ENCODE measurements at regions not wholly inside any gene's neighbourhood (a gene's known extent, or its start where the extent isn't known, plus 50 kb on each side); places are given as distances from the start of the nearest gene placed in this dataset.
"Not testable (repeated sequence)": the region's sequence is repeated elsewhere in the genome, so short reads cannot be mapped to it uniquely, and the experiment has no call there.

DNA sequence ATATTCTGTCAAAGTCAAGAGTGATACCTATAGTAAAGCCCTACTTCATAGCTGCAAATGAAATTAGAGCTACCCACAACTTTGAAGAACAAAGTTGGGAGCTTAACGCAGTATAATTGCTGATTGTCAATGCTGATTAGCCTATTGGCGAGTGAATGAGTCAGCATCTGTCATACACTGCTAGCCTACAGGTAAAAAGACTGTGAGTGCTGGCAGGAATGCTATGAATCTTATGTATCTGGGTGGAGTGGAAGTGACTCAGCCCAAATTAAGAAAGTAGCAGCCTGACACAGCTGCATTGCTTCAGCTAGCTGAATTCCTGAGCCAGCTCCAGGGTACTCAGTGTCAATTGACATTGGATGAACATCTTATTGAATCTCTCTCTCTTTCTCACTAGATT, 179.4 kb upstream of the DCC start:
- no peak for DNase-seq (ENCODE audit: low read depth in 2 of 2, low spot score in 1 of 2)

DNA sequence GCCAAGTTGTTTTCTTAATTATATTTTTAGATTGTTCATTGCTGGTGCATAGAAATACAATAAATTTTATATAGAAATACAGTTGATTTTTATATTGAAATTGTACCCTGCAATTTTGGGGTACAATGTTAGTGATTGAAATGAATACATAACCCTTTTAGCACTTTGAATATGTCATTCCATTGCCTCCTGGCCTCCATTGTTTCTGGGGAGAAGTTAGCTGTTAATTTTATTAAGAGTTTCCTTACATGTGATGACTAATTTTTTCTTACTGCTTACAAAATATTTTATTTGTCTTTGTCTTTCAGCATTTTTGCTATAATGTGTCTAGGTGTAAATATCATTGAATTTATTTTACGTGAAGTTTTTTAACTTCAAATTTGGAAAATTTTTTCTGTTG, 176.5 kb upstream of the DCC start:
- DNase-seq (ENCODE audit: low read depth in 2 of 2, low spot score in 1 of 2) = no peak

DNA sequence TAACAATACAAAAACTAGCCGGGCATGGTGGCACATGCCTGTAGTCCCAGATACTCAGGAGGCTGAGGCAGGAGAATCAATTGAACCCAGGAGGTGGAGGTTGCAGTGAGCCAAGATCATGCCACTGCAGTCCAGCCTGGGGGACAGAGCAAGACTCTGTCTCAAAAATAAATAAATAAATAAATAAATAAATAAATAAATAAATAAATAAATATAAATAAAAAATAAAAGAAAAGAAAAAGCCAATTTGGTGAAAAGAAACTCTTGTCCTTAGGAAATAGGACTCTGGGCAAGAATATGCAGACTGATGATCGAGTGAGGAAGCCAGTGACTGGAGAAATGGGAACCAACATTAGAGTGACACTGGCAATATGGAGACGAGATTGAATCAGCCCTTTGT, 171.9 kb upstream of the DCC start:
- DNase-seq (ENCODE audit: low read depth in 2 of 2, low spot score in 1 of 2) = not testable (repeated sequence)

DNA sequence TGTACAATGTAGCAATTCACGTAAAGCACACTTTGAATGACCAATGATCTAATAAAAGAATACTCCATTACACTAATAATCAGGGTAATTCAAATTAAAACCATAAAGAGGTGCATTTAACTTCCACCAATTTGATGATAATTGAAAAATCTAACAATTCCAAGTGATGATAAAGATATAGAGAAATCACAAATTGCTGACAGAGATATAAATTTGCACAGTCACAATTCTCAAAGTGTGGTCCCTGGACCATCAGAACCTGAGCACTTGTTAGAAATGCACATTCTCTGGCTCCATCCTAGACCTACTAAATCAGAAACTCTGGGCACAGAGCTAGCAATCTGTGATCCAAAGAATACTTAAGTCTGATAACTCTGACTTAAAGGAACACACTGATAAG, 165.8 kb upstream of the DCC start:
- DNase-seq (ENCODE audit: low read depth in 2 of 2, low spot score in 1 of 2) = no peak

- no peak for DNase-seq (ENCODE audit: low read depth in 2 of 2, low spot score in 1 of 2)
These were observed 164.6 kb upstream of the DCC start for GRCh38 chr18:52175406-52175805.

DNA sequence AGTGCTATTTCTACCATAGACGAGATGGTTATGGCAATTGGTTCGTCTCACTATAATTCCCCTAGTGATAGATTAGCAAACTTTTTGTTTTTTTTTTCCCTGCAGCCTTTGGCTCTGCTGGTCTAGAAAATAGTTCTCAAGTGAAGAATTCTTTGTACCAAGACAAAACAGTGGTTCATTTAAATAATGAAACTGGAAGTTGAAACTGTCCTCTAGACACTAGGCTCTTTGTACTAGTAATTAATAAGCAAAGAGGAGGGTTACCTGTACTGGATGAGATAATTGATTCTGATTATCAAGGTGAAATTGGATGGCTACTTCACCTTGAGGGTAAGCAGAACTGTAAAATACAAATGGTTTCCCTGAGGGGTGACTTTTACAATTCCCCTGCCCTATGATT, 156.9 kb upstream of the DCC start:
- DNase-seq (ENCODE audit: low read depth in 2 of 2, low spot score in 1 of 2) = no peak

- DNase-seq (ENCODE audit: low read depth in 2 of 2, low spot score in 1 of 2) = no peak
These were observed 149.8 kb upstream of the DCC start for GRCh38 chr18:52190195-52190594.

- DNase-seq (ENCODE audit: low read depth in 2 of 2, low spot score in 1 of 2) = no peak
These were observed 149.4 kb upstream of the DCC start for GRCh38 chr18:52190631-52191030.

DNA sequence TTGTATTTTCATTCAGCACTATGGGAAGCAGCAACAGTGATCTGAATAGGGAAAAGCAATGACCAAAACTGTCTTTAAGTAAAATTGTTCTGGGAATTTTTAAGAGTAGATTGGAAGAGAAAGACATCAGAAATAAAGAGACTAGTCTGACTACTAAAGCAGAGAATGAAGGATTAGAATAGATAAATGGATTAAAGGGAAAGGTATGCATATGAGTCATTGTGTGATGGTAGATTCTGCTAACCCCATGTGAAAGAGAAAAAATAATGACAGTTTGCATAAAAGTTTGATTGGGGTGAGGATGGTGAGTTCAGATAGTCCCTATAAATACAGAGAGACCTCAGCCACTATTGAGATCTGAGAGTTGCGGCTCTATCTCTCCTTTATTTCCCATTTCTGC, 139.6 kb upstream of the DCC start:
- no peak for DNase-seq (ENCODE audit: low read depth in 2 of 2, low spot score in 1 of 2)

GRCh38 chr18:52200921-52201663, 138.9 kb upstream of the DCC start:
- DNase-seq (ENCODE audit: low read depth in 2 of 2, low spot score in 1 of 2) = no peak

DNA sequence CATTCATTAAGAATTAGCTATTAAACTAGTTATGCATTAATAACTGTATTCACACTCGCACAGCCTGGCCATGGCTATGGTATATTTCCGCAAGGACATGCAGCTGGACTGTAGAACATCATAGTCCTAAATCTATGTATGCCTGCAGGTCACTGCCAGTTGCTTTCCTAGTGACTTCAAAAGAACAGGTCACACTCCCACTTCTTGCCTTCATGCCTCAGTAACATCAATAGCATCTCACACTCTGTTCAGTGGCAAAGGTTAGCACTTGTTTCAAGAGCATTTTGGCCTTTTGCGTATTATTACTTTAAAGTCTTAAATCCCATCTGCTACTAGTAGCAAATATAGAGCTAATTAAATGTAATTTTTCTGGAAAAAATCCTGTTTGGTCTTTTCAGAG, 131.4 kb upstream of the DCC start:
- DNase-seq (ENCODE audit: low read depth in 2 of 2, low spot score in 1 of 2) = no peak

DNA sequence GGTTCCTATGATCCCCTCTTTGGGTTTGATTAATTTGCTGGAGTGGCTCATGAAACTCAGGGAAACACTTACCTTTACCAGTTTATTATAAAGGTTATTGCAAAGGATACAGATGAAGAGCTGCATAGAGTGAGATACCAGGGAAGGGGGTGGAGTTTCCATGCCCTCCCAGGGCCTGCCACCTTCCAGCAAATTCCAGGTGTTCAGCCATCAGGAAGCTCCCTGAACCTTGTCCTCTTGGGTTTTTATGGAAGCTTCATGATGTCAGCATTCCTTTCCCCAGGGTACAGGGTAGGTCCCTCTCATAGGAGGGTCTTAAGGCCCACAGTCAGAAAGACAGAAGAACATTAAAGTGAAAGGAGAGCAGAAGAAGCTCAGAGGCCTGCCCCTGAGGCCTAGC, 123.9 kb upstream of the DCC start:
- DNase-seq (ENCODE audit: low read depth in 2 of 2, low spot score in 1 of 2) = no peak

- DNase-seq (ENCODE audit: low read depth in 2 of 2, low spot score in 1 of 2) = no peak
These were observed 123.3 kb upstream of the DCC start for GRCh38 chr18:52216666-52217065.

DNA sequence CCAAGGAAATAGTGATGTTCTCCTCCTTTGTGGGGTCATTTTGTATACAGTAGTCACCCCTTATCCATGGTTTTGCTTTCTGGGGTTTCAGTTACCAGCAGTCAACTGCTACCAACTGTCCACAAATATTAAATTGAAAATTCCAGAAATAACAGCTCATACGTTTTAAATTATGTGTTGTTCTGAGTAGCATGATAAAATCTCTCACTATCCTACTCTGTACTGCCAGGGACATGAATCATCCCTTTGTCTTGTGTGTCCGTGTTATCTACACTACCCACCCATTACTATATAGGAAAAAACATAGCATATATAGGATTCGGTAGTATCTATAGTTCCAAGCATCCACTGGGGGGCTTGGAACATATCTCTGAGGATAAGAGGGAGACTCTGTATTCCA, 120.9 kb upstream of the DCC start:
- DNase-seq (ENCODE audit: low read depth in 2 of 2, low spot score in 1 of 2) = no peak

- DNase-seq (ENCODE audit: low read depth in 2 of 2, low spot score in 1 of 2) = no peak
These were observed 119.9 kb upstream of the DCC start for GRCh38 chr18:52220062-52220591.

DNA sequence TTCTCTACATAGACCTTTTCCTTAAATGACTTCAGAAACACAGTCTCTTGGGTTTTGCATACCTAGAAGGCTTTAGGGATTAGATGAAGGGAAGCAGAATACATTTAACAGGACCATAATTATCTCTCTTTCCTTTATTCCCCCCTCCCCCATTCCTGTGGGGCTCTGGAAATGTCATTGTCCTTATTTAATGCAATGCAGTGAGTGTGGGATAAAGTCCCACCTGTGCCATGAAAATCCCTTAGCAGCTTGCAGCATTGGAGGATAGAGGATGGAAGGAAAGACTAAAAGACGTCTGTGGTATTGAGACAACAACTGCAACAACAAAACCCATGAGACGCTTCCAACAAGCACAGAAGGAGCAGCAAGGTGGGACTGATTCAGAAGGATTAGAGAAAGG, 117.8 kb upstream of the DCC start:
- DNase-seq (ENCODE audit: low read depth in 2 of 2, low spot score in 1 of 2) = no peak

DNA sequence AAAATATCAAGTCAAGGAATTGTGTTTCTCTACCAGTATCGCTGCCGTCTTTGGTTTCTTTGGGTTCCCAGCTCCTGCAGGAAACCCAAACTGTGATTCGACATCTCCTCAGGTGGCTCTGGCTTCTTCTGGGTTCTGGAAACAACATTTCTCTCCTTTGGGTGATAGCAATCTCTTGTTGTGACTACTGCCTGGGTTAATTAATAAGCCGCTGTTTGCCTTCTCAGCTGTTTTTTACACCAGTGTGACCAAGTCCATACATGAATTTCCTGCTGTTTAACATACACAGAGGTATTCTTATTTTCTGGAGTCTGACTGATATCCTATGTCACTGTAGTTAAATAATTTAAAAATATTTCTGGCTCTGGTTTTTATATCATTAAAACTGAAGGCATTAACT, 112.5 kb upstream of the DCC start:
- no peak for DNase-seq (ENCODE audit: low read depth in 2 of 2, low spot score in 1 of 2)

DNA sequence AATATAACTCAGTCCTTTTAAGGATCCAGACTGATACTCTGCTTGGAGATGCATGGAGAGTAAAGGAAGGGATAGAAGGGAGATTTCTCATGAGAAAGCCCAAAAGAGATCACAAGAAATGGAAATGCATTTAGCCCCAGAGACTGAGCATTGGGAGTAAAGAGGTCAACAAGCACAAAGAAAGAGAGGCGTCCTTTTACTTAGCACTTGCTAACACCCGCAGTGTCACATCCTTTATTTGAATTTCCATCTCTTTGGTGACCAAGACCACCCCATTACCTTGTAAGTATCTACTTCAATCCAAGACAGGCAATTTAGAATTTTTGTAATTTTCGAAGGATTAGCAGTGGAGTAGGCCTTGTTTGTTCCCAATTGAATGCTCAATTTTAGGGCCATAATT, 111.8 kb upstream of the DCC start:
- no peak for DNase-seq (ENCODE audit: low read depth in 2 of 2, low spot score in 1 of 2)

DNA sequence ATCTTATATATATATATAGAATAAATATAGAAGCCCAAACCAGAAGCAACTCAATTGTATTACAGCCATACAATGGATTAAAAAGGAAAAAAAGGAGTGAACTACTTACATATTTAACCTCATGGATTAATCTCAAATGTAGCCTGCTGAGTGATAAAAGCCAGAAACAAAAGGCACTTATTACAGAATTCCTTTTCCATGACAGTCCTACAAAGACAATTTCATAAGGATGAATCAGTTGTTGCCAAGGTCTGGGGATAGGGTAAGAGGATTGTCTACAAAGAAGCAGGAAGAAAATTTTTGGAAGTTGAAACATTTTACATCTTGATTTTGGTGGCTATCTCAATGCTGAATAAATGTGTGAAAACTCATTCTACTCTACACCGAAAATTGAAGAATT, 103.9 kb upstream of the DCC start:
- no peak for DNase-seq (ENCODE audit: low read depth in 2 of 2, low spot score in 1 of 2)

DNA sequence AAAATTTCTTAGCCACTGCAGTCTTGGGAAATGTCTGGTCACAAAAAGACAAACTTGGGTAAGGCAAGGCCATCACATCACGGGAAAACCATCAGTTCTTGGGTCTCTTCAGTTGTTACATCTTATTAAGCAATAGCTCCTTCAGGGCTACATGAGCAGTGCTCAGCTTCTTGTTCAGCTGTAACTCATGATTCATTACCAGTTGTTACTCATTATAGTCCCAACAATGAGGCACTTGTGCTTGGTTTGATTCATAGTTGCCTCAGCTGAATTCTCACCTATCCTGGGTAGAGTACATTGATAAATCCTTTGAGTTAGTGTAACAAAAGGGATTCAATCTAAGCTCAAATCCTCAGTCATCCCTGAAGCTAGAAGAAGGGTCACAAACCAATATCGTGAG, 102.4 kb upstream of the DCC start:
- DNase-seq (ENCODE audit: low read depth in 2 of 2, low spot score in 1 of 2) = no peak

- no peak for DNase-seq (ENCODE audit: low read depth in 2 of 2, low spot score in 1 of 2)
These were observed 97.3 kb upstream of the DCC start for GRCh38 chr18:52242711-52243110.

DNA sequence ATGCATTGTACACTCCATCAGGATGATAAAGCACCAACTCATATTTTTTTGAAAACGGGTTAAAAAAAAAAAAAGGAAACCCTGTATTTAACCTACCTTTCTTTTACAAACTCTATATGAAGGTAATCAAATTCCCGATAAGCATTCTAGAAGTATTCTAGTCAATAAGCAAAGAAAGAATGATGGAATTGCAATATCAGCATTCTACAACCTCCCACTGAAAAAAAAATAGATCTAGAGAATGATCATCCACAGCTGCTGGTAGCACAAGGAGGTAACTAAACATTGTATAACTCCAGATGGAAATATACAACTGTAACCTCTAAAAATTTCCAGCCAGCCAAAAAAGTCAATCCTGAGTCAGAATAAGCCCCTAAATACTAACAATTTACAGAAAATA, 95.3 kb upstream of the DCC start:
- DNase-seq (ENCODE audit: low read depth in 2 of 2, low spot score in 1 of 2) = no peak

GRCh38 chr18:52254367-52254766, 85.6 kb upstream of the DCC start:
- DNase-seq (ENCODE audit: low read depth in 2 of 2, low spot score in 1 of 2) = no peak

Data from stimulated activated CD8-positive, alpha-beta memory T cell treated with anti-CD3 and anti-CD28 coated beads, Interleukin-4, amount 100 ng/mL, for 1 hour (primary cell).